ENCODE measurements at regions not wholly inside any gene's neighbourhood (a gene's known extent, or its start where the extent isn't known, plus 50 kb on each side); places are given as distances from the start of the nearest gene placed in this dataset.

DNA sequence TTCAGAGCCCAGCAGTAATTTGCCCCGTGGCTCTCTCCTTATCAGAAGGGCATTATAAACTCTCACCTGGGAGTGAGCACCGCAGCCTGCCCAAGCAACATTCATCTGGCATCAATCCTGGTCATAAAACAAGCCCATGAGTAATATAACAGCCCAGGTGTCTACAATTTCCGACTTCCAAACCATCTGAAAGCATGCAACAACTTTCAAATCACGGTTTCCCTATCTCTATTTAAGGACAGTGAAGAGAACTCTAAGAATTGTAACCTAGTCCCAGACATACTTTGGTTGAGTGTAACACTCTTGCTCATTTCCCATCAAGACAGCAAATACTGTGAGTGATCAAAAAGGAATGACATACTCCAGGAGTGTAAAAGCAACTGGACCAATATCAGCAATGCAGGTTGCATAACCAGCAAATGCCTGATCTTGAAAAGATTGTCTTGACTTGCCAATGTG, 487.4 kb upstream of the SOX9 start:
- no peak overlapping the region for H3K4me3 ChIP-seq (replicated peaks; ENCODE audit: insufficient read depth, low read length)
- H3K27ac ChIP-seq (replicated peaks), result no peak overlapping the region
- H3K27me3 ChIP-seq (ENCODE audit: insufficient read depth, poor library complexity, severe bottlenecking), result no peaks in the 10 kb centered on the region
- no peak for TF ChIP-seq SPI1 (IDR thresholded peaks at IDR 0.05; ENCODE audit: borderline replicate concordance, low read depth)
- TF ChIP-seq, protein P1, sequence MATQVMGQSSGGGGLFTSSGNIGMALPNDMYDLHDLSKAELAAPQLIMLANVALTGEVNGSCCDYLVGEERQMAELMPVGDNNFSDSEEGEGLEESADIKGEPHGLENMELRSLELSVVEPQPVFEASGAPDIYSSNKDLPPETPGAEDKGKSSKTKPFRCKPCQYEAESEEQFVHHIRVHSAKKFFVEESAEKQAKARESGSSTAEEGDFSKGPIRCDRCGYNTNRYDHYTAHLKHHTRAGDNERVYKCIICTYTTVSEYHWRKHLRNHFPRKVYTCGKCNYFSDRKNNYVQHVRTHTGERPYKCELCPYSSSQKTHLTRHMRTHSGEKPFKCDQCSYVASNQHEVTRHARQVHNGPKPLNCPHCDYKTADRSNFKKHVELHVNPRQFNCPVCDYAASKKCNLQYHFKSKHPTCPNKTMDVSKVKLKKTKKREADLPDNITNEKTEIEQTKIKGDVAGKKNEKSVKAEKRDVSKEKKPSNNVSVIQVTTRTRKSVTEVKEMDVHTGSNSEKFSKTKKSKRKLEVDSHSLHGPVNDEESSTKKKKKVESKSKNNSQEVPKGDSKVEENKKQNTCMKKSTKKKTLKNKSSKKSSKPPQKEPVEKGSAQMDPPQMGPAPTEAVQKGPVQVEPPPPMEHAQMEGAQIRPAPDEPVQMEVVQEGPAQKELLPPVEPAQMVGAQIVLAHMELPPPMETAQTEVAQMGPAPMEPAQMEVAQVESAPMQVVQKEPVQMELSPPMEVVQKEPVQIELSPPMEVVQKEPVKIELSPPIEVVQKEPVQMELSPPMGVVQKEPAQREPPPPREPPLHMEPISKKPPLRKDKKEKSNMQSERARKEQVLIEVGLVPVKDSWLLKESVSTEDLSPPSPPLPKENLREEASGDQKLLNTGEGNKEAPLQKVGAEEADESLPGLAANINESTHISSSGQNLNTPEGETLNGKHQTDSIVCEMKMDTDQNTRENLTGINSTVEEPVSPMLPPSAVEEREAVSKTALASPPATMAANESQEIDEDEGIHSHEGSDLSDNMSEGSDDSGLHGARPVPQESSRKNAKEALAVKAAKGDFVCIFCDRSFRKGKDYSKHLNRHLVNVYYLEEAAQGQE (IDR thresholded peaks at IDR 0.05; ENCODE audit: insufficient replicate concordance, low read depth), result no peak
- TF ChIP-seq GABPA (IDR thresholded peaks at IDR 0.05; ENCODE audit: low read depth), result no peak
- TF ChIP-seq, protein P2, sequence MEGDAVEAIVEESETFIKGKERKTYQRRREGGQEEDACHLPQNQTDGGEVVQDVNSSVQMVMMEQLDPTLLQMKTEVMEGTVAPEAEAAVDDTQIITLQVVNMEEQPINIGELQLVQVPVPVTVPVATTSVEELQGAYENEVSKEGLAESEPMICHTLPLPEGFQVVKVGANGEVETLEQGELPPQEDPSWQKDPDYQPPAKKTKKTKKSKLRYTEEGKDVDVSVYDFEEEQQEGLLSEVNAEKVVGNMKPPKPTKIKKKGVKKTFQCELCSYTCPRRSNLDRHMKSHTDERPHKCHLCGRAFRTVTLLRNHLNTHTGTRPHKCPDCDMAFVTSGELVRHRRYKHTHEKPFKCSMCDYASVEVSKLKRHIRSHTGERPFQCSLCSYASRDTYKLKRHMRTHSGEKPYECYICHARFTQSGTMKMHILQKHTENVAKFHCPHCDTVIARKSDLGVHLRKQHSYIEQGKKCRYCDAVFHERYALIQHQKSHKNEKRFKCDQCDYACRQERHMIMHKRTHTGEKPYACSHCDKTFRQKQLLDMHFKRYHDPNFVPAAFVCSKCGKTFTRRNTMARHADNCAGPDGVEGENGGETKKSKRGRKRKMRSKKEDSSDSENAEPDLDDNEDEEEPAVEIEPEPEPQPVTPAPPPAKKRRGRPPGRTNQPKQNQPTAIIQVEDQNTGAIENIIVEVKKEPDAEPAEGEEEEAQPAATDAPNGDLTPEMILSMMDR (IDR thresholded peaks at IDR 0.05; ENCODE audit: insufficient read depth, low read length), result no peak
- TF ChIP-seq POLR2AphosphoS5 (IDR thresholded peaks at IDR 0.05; ENCODE audit: low read depth), result no peak
- no peak for DNase-seq (ENCODE audit: low read depth in 1 of 2, low spot score in 1 of 2)

DNA sequence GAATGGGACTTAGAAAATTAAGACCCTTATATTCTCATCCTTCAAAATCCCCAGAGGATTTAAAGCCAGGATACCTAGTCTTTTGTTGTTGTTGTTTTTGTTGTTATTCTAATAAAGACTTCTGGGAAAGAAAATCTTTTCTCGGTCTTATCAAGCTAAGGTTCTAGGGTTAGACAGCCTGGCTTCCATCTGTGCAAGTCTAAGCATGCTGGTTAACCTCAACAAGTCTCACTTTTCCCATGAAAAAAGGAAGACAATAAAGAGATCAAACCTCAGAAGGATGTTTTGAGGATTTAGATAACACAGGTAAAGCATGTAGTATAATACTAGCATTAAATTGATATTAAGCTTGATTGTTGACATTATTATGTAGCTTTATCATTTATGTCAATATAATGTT, 486.4 kb upstream of the SOX9 start:
- peaks cover 2% of the 10 kb centered on the region for H3K27me3 ChIP-seq (ENCODE audit: insufficient read depth, poor library complexity, severe bottlenecking)
- TF ChIP-seq POLR2AphosphoS5 (IDR thresholded peaks at IDR 0.05; ENCODE audit: low read depth), result no peak
- TF ChIP-seq, protein P1 (IDR thresholded peaks at IDR 0.05; ENCODE audit: insufficient replicate concordance, low read depth), result no peak
- TF ChIP-seq, protein P2 (IDR thresholded peaks at IDR 0.05; ENCODE audit: insufficient read depth, low read length), result no peak
- TF ChIP-seq SPI1 (IDR thresholded peaks at IDR 0.05; ENCODE audit: borderline replicate concordance, low read depth), result no peak
- TF ChIP-seq GABPA (IDR thresholded peaks at IDR 0.05; ENCODE audit: low read depth), result no peak
- no peak overlapping the region for H3K27ac ChIP-seq (replicated peaks)
- H3K4me3 ChIP-seq (replicated peaks; ENCODE audit: insufficient read depth, low read length), result no peak overlapping the region
- no peak for DNase-seq (ENCODE audit: low read depth in 1 of 2, low spot score in 1 of 2)

DNA sequence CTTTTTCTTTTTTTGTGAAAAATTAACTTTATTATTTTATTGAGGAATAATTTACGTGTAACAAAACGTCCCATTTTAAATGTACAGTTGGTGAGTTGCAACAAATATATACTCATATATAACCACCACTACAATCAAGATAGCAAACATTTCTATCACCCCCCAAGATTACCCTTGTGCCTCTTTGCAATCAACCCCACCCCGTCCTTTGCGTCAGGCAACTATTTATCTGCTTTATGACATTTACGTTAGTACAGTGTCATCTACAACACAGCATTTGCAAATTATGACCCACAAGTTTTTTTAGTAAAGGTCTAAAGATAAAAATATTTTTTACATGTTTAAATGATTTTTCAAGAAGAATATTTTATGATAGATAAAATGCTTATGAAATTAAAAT, 485.6 kb upstream of the SOX9 start:
- no peak overlapping the region for H3K27ac ChIP-seq (replicated peaks)
- H3K27me3 ChIP-seq (ENCODE audit: insufficient read depth, poor library complexity, severe bottlenecking), result peaks cover 2% of the 10 kb centered on the region
- H3K4me3 ChIP-seq (replicated peaks; ENCODE audit: insufficient read depth, low read length), result no peak overlapping the region
- TF ChIP-seq SPI1 (IDR thresholded peaks at IDR 0.05; ENCODE audit: borderline replicate concordance, low read depth) (no peak), POLR2AphosphoS5 (IDR thresholded peaks at IDR 0.05; ENCODE audit: low read depth) (no peak), GABPA (IDR thresholded peaks at IDR 0.05; ENCODE audit: low read depth) (no peak)
- TF ChIP-seq, protein P2 (IDR thresholded peaks at IDR 0.05; ENCODE audit: insufficient read depth, low read length), result no peak
- TF ChIP-seq, protein P1 (IDR thresholded peaks at IDR 0.05; ENCODE audit: insufficient replicate concordance, low read depth), result no peak
- DNase-seq (ENCODE audit: low read depth in 1 of 2, low spot score in 1 of 2), result no peak

Measured in HL-60 (cell line).